GM19468 (cell line): ENCODE measurements at regions not wholly inside any gene's neighbourhood (a gene's known extent, or its start where the extent isn't known, plus 50 kb on each side); places are given as distances from the start of the nearest gene placed in this dataset.
"Not testable (repeated sequence)": the region's sequence is repeated elsewhere in the genome, so short reads cannot be mapped to it uniquely, and the experiment has no call there.

Experiments used
- ATAC-seq: cut with Tn5 transposase; IDR thresholded peaks from one replicate; pipeline ENCODE4 v1.9.1; 2021; ENCODE audit warnings: mild to moderate bottlenecking, moderate library complexity, moderate number of reproducible peaks; ENCODE audit not compliant: unreplicated experiment; ENCODE audit errors: extremely low read depth

GRCh38 chr6:62819640-62820039, 391.6 kb upstream of the FKBP1C start:
- no peak for ATAC-seq

- no peak for ATAC-seq
Measured at GRCh38 chr6:62808565-62809293, 402.5 kb upstream of the FKBP1C start.

- ATAC-seq = no peak
Measured at GRCh38 chr6:62805431-62805830, 405.8 kb upstream of the FKBP1C start.

GRCh38 chr6:62803094-62803493, 408.2 kb upstream of the FKBP1C start:
- ATAC-seq = no peak

GRCh38 chr6:62797190-62797589, 414.1 kb upstream of the FKBP1C start:
- no peak for ATAC-seq

GRCh38 chr6:62775427-62776022, 435.7 kb upstream of the FKBP1C start:
- ATAC-seq = no peak

- ATAC-seq = not testable (repeated sequence)
Measured at GRCh38 chr6:62766174-62766573, 445.1 kb upstream of the FKBP1C start.

GRCh38 chr6:62764841-62765240, 446.4 kb upstream of the FKBP1C start:
- no peak for ATAC-seq

- no peak for ATAC-seq
Measured at GRCh38 chr6:62763125-62763912, 447.9 kb upstream of the FKBP1C start.

GRCh38 chr6:62746968-62747367, 460.9 kb upstream of the KHDRBS2 start:
- no peak for ATAC-seq

- ATAC-seq = no peak
Measured at GRCh38 chr6:62746161-62746560, 460.1 kb upstream of the KHDRBS2 start.

GRCh38 chr6:62740596-62740995, 454.6 kb upstream of the KHDRBS2 start:
- ATAC-seq = no peak

- no peak for ATAC-seq
Measured at GRCh38 chr6:62740171-62740570, 454.1 kb upstream of the KHDRBS2 start.

- no peak for ATAC-seq
Measured at GRCh38 chr6:62737792-62738191, 451.8 kb upstream of the KHDRBS2 start.

GRCh38 chr6:62721408-62721807, 435.4 kb upstream of the KHDRBS2 start:
- ATAC-seq = no peak

GRCh38 chr6:62716719-62717118, 430.7 kb upstream of the KHDRBS2 start:
- ATAC-seq = no peak

- ATAC-seq = no peak
Measured at GRCh38 chr6:62714112-62714511, 428.1 kb upstream of the KHDRBS2 start.

- ATAC-seq = no peak
Measured at GRCh38 chr6:62711750-62712149, 425.7 kb upstream of the KHDRBS2 start.

- ATAC-seq = no peak
Measured at GRCh38 chr6:62707914-62708313, 421.9 kb upstream of the KHDRBS2 start.

- no peak for ATAC-seq
Measured at GRCh38 chr6:62707156-62707555, 421.1 kb upstream of the KHDRBS2 start.

- ATAC-seq = no peak
Measured at GRCh38 chr6:62683063-62683462, 397.0 kb upstream of the KHDRBS2 start.
